Endothelial cell of umbilical vein (primary cell): ENCODE measurements at regions not wholly inside any gene's neighbourhood (a gene's known extent, or its start where the extent isn't known, plus 50 kb on each side); places are given as distances from the start of the nearest gene placed in this dataset.

Experiments
- BruUV-seq: library from RNA; stranded (reverse); fragments of 400-500 nt; replicated peaks from 2 replicates; lab custom pipeline; 2021; lab: Mats Ljungman, UMichigan
- CTCF ChIA-PET: fragments of 300-600, 350-600 bp; sonication (Branson Sonifier 250); formaldehyde crosslinking; loops from one replicate; lab custom pipeline; 2021; ENCODE audit warnings: antibody characterized with exemption, inconsistent platforms; lab: Charles Lee
- POLR2A ChIA-PET: fragments of 300-600, 350-600 bp; sonication (Branson Sonifier 250); formaldehyde crosslinking; loops from one replicate; lab custom pipeline; 2021; ENCODE audit warnings: antibody characterized with exemption, inconsistent platforms; lab: Charles Lee
- DNase-seq: peaks from one replicate; pipeline ENCODE4 v3.0.0-alpha.2; 2011; ENCODE audit warnings: low read depth, low spot score
- FAIRE-seq: peaks from 2 replicates; lab custom pipeline; 2011; peaks lifted over from hg19 to GRCh38; lab: Jason Lieb, UNC
- H2AFZ ChIP-seq: 2 replicates; pipeline ENCODE4 v1.6.0; 2012; ENCODE audit warnings: low read depth, low read length, control low read depth, inconsistent platforms
- H3K27ac ChIP-seq: 2 replicates; pipeline ENCODE4 v1.5.1; 2011; ENCODE audit warnings: low read depth, mild to moderate bottlenecking, control low read depth, low read length, moderate library complexity; ENCODE audit not compliant: insufficient read depth
- H3K27me3 ChIP-seq, 2 experiments: 2 replicates each; pipeline versions ENCODE4 v1.6.0 to v1.6.1; 2011; ENCODE audit warnings: low read length in 2 of 2, mixed read lengths in 1 of 2; ENCODE audit not compliant: control insufficient read depth in 2 of 2, insufficient read depth in 2 of 2
- H3K36me3 ChIP-seq, 2 experiments: 2 replicates in 1 of 2; 3 replicates in 1 of 2; pipeline ENCODE4 v1.5.1; 2011; ENCODE audit warnings: low read length in 2 of 2, mild to moderate bottlenecking in 1 of 2, moderate library complexity in 1 of 2; ENCODE audit not compliant: control insufficient read depth in 2 of 2, insufficient read depth in 2 of 2; ENCODE audit errors: extremely low read depth in 1 of 2
- H3K4me1 ChIP-seq: 3 replicates; pipeline ENCODE4 v1.5.1; 2011; ENCODE audit warnings: mild to moderate bottlenecking, low read length; ENCODE audit not compliant: control insufficient read depth, insufficient read depth; ENCODE audit errors: extremely low read depth
- H3K4me2 ChIP-seq: 2 replicates; pipeline ENCODE4 v1.6.1; 2011; ENCODE audit warnings: low read length, control low read depth, mixed read lengths; ENCODE audit not compliant: insufficient read depth
- H3K4me3 ChIP-seq, 3 experiments: fragments of 200-600 bp in 1 of 3; sonication (generic), shearing (Covaris generic) in 1 of 3; replicated peaks in 1 of 3; 2 replicates each; pipeline ENCODE4 v1.5.1; 2011 to 2016; ENCODE audit warnings: control low read depth in 3 of 3, low read length in 3 of 3, mild to moderate bottlenecking in 2 of 3, inconsistent platforms in 1 of 3, low read depth in 1 of 3, moderate library complexity in 1 of 3; ENCODE audit not compliant: insufficient read depth in 1 of 3
- H3K79me2 ChIP-seq: 2 replicates; pipeline ENCODE4 v1.6.0; 2012; ENCODE audit warnings: low read length, inconsistent platforms; ENCODE audit not compliant: control insufficient read depth, insufficient read depth
- H3K9ac ChIP-seq: replicated peaks from 2 replicates; pipeline ENCODE3; 2011; ENCODE audit warnings: low read length, control low read depth; ENCODE audit not compliant: insufficient read depth; ENCODE audit errors: extremely low read depth
- H3K9me1 ChIP-seq: replicated peaks from 3 replicates; pipeline ENCODE4 v1.6.0; 2011; ENCODE audit warnings: mild to moderate bottlenecking, low read length; ENCODE audit not compliant: control insufficient read depth, insufficient read depth; ENCODE audit errors: extremely low read depth
- H3K9me3 ChIP-seq: replicated peaks from 2 replicates; pipeline ENCODE4 v1.5.1; 2012; ENCODE audit warnings: low read length, inconsistent platforms; ENCODE audit not compliant: control insufficient read depth, insufficient read depth
- H4K20me1 ChIP-seq: replicated peaks from 2 replicates; pipeline ENCODE3; 2011; ENCODE audit warnings: mild to moderate bottlenecking, low read length; ENCODE audit not compliant: control insufficient read depth, insufficient read depth; ENCODE audit errors: extremely low read depth
- EZH2 ChIP-seq: IDR thresholded peaks from 2 replicates; pipeline ENCODE4 v1.6.1; 2012; ENCODE audit warnings: borderline replicate concordance, low read depth, mild to moderate bottlenecking, moderate library complexity, low read length, inconsistent platforms; ENCODE audit not compliant: severe bottlenecking
- GATA2 ChIP-seq: IDR thresholded peaks from 2 replicates; pipeline ENCODE4 v1.7.0; 2011; ENCODE audit warnings: low read depth, mild to moderate bottlenecking, moderate library complexity, mixed read lengths, low read length; ENCODE audit not compliant: insufficient read length, insufficient read depth
- JUN ChIP-seq: IDR thresholded peaks from 2 replicates; pipeline ENCODE4 v1.6.1; 2011; ENCODE audit warnings: borderline replicate concordance, low read depth; ENCODE audit not compliant: insufficient read length, insufficient read depth
- POLR2AphosphoS5 ChIP-seq: IDR thresholded peaks from 2 replicates; pipeline ENCODE4 v1.6.1; 2012; ENCODE audit warnings: low read depth, mild to moderate bottlenecking, control low read depth, low read length, moderate library complexity; ENCODE audit not compliant: insufficient read depth
- dilution Hi-C: fragments of 300-500 bp; cut with MboI; formaldehyde crosslinking; loops from one replicate; pipeline ENCODE4 v1.15.0; 2019; ENCODE audit warnings: low sequenced_read_pairs; ENCODE audit not compliant: extremely low pct_ligation_motif_present
- intact Hi-C: fragments of 100-400 bp; cut with micrococcal nuclease; formaldehyde crosslinking; loops from one replicate; pipeline ENCODE4 v1.10.0; 2022
- TF ChIP-seq, protein P1 (sequence below), 2 donors: IDR thresholded peaks; 1 replicate in 1 of 2; 2 replicates in 1 of 2; pipeline ENCODE4 v1.5.1; 2011; ENCODE audit warnings: low read length in 2 of 2, mild to moderate bottlenecking in 2 of 2, moderate library complexity in 2 of 2, control low read depth in 1 of 2, inconsistent platforms in 1 of 2, low read depth in 1 of 2; ENCODE audit not compliant: insufficient read depth in 1 of 2; ENCODE audit errors: extremely low read depth in 1 of 2

DNA sequence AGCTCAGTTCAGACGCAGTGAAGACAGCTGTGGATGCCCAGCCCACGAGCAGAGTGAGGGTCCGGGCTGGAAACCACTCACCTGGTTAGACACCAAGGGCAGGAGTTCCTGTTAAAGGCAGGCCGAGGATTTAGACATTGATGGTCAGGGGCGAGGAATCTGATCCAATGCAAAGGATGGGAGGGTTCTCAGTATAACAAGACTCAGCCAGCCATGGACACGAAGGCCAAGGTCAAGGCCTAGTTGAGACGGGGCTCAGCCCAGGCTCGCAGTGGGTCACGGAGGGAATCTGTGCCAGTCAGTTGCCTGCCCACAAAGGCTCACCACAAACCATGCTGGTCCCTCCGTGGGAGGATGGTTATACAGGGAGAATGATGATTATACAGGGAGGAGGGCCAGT lies 63.3 kb upstream of the FCN1 start:
- Histone ChIP-seq H3K79me2 (no peaks in the 10 kb centered on the region), H3K9ac (no peak overlapping the region), H2AFZ (no peak overlapping the region), H3K4me1 (no peaks in the 10 kb centered on the region), H3K9me1 (no peaks in the 10 kb centered on the region), H3K4me2 (no peak overlapping the region), H3K36me3 (no peaks in the 10 kb centered on the region), H3K27ac (no peak overlapping the region), H3K4me3 (no peak overlapping the region), H4K20me1 (no peaks in the 10 kb centered on the region), H3K27me3 (no peaks in the 10 kb centered on the region), H3K9me3 (peaks cover 1% of the 10 kb centered on the region)
- intact Hi-C loops: no loop called here
- POLR2A ChIA-PET: no interaction called here
- no peak for FAIRE-seq
- BruUV-seq: no TSS peak
- CTCF ChIA-PET: no interaction called here
- DNase-seq: no peak
- dilution Hi-C loops: no loop called here
- TF ChIP-seq JUN (no peak), GATA2 (no peak), EZH2 (no peak)
- TF ChIP-seq, protein P1, sequence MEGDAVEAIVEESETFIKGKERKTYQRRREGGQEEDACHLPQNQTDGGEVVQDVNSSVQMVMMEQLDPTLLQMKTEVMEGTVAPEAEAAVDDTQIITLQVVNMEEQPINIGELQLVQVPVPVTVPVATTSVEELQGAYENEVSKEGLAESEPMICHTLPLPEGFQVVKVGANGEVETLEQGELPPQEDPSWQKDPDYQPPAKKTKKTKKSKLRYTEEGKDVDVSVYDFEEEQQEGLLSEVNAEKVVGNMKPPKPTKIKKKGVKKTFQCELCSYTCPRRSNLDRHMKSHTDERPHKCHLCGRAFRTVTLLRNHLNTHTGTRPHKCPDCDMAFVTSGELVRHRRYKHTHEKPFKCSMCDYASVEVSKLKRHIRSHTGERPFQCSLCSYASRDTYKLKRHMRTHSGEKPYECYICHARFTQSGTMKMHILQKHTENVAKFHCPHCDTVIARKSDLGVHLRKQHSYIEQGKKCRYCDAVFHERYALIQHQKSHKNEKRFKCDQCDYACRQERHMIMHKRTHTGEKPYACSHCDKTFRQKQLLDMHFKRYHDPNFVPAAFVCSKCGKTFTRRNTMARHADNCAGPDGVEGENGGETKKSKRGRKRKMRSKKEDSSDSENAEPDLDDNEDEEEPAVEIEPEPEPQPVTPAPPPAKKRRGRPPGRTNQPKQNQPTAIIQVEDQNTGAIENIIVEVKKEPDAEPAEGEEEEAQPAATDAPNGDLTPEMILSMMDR (IDR thresholded peaks at IDR 0.05; ENCODE audit: extremely low read depth in 1 of 2, insufficient read depth in 1 of 2, low read depth in 1 of 2, low read length in 2 of 2): no peak

DNA sequence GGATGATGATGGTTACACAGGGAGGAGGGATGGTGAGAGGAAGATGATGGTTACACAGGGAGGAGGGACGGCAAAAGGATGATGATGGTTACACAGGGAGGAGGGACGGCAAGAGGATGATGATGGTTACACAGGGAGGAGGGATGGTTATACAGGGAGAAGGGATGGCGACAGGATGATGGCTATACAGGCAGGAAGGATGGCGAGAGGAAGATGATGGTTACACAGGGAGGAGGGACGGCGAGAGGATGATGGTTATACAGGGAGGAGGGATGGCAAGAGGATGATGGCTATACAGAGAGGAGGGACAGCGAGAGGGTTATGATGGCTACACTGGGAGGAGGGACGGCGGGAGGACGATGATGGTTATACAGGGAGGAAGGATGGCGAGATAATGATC lies 64.1 kb upstream of the FCN1 start:
- no peak for DNase-seq
- Histone ChIP-seq H3K27ac (no peak overlapping the region), H3K4me2 (no peak overlapping the region), H4K20me1 (no peaks in the 10 kb centered on the region), H3K9me3 (peaks cover 1% of the 10 kb centered on the region), H3K9ac (no peak overlapping the region), H2AFZ (no peak overlapping the region), H3K36me3 (no peaks in the 10 kb centered on the region), H3K27me3 (no peaks in the 10 kb centered on the region), H3K9me1 (no peaks in the 10 kb centered on the region), H3K4me3 (no peak overlapping the region), H3K4me1 (no peaks in the 10 kb centered on the region), H3K79me2 (no peaks in the 10 kb centered on the region)
- ChIA-PET POLR2A (no interaction called here), CTCF (no interaction called here)
- dilution Hi-C loops (no loop called here), intact Hi-C loops (loop anchor here (2.0 kb wide), 1 partner anchor 283 kb away; no protein-coding TSS in a partner anchor)
- no peak for FAIRE-seq
- BruUV-seq: no TSS peak
- TF ChIP-seq JUN (no peak), POLR2AphosphoS5 (no peak)
